Liver (tissue), 8 donors: ENCODE measurements at regions not wholly inside any gene's neighbourhood (a gene's known extent, or its start where the extent isn't known, plus 50 kb on each side); places are given as distances from the start of the nearest gene placed in this dataset.

Experiments used
- DNase-seq: peaks from one replicate; pipeline ENCODE4 v3.0.0-alpha.2; 2017; ENCODE audit warnings: low spot score
- H3K27ac ChIP-seq, 2 donors: one replicate each; pipeline ENCODE4 v1.7.0; 2013; ENCODE audit warnings: inconsistent platforms in 2 of 2, low read length in 2 of 2, control low read depth in 1 of 2, low read depth in 1 of 2, mild to moderate bottlenecking in 1 of 2
- H3K27me3 ChIP-seq, 4 donors: one replicate each; pipeline versions ENCODE4 v1.6.1 to v1.7.0; 2013; ENCODE audit warnings: low read length in 3 of 4, inconsistent platforms in 1 of 4, mild to moderate bottlenecking in 1 of 4, moderate library complexity in 1 of 4; ENCODE audit not compliant: control insufficient read depth in 4 of 4, insufficient read depth in 4 of 4
- H3K36me3 ChIP-seq, 4 donors: one replicate each; pipeline versions ENCODE4 v1.6.1 to v1.7.0; 2013; ENCODE audit warnings: low read length in 3 of 4, mild to moderate bottlenecking in 3 of 4, low read depth in 1 of 4, moderate library complexity in 1 of 4; ENCODE audit not compliant: control insufficient read depth in 4 of 4, insufficient read depth in 3 of 4
- H3K4me1 ChIP-seq, 4 donors: one replicate each; pipeline versions ENCODE4 v1.6.1 to v1.7.0; 2013; ENCODE audit warnings: low read length in 3 of 4, mild to moderate bottlenecking in 3 of 4, moderate library complexity in 1 of 4; ENCODE audit not compliant: control insufficient read depth in 4 of 4, insufficient read depth in 4 of 4
- H3K4me3 ChIP-seq, 3 donors: one replicate each; pipeline versions ENCODE4 v1.6.1 to v1.7.0; 2013; ENCODE audit warnings: low read length in 3 of 3, control low read depth in 1 of 3, low read depth in 1 of 3, mild to moderate bottlenecking in 1 of 3
- H3K9ac ChIP-seq, 2 donors: one replicate each; pipeline ENCODE4 v1.7.0; 2013; ENCODE audit warnings: low read length in 2 of 2, mild to moderate bottlenecking in 2 of 2, moderate library complexity in 2 of 2, control low read depth in 1 of 2, low read depth in 1 of 2
- H3K9me3 ChIP-seq, 4 donors: one replicate each; pipeline versions ENCODE4 v1.6.1 to v1.7.0; 2013; ENCODE audit warnings: low read length in 3 of 4; ENCODE audit not compliant: control insufficient read depth in 4 of 4
- CTCF ChIP-seq: fragments of 150-350 bp; IDR thresholded peaks from 2 replicates; pipeline ENCODE4 v1.5.1; 2017; ENCODE audit warnings: improper control_type of control experiment, low read depth, low read length; ENCODE audit not compliant: missing input control
- EGR1 ChIP-seq, 2 donors: IDR thresholded peaks; 2 replicates each; pipeline ENCODE4 v1.6.1; 2016 to 2018; ENCODE audit warnings: antibody characterized with exemption in 2 of 2, low read depth in 2 of 2
- FOXA1 ChIP-seq: IDR thresholded peaks from 2 replicates; pipeline ENCODE4 v1.6.1; 2016; ENCODE audit warnings: antibody characterized with exemption
- HNF4A ChIP-seq, 2 donors: conservative IDR thresholded peaks; 2 replicates each; pipeline ENCODE4 v1.6.1; 2016; ENCODE audit warnings: antibody characterized with exemption in 2 of 2, mild to moderate bottlenecking in 2 of 2
- HNF4G ChIP-seq: IDR thresholded peaks from 2 replicates; pipeline ENCODE4 v1.6.1; 2016; ENCODE audit warnings: antibody characterized with exemption
- JUND ChIP-seq, 2 donors: IDR thresholded peaks; 2 replicates each; pipeline ENCODE4 v1.6.1; 2016; ENCODE audit warnings: antibody characterized with exemption in 2 of 2
- MAX ChIP-seq: IDR thresholded peaks from 2 replicates; pipeline ENCODE4 v1.6.1; 2016; ENCODE audit warnings: antibody characterized with exemption
- NR2F2 ChIP-seq: IDR thresholded peaks from 2 replicates; pipeline ENCODE4 v1.6.1; 2016; ENCODE audit warnings: antibody characterized with exemption
- REST ChIP-seq: IDR thresholded peaks from 2 replicates; pipeline ENCODE4 v1.6.1; 2016; ENCODE audit warnings: antibody characterized with exemption, mild to moderate bottlenecking
- SP1 ChIP-seq: IDR thresholded peaks from 2 replicates; pipeline ENCODE4 v1.6.1; 2018; ENCODE audit warnings: antibody characterized with exemption, mild to moderate bottlenecking
- TAF1 ChIP-seq: conservative IDR thresholded peaks from 2 replicates; pipeline ENCODE4 v1.6.1; 2016; ENCODE audit warnings: antibody characterized with exemption, mild to moderate bottlenecking
- YY1 ChIP-seq: IDR thresholded peaks from 2 replicates; pipeline ENCODE4 v1.6.1; 2016; ENCODE audit warnings: antibody characterized with exemption, mild to moderate bottlenecking
- WGBS: extraction: QIAGEN DNeasy Blood & Tissue Kit; methylation state at CpG from one replicate; pipeline ENCODE4 v1.1.7; 2013; 5-methylcytosine and 5-hydroxymethylcytosine counted together
- donor health status: healthy.
- donor health status: healthy.
- donor health status: healthy.
- donor health status: healthy.
- donor health status: healthy.

GRCh38 chr14:29462321-29462720 is 465.3 kb downstream of the PRKD1 start:
- Histone ChIP-seq H3K4me1 (no peaks in the 10 kb centered on the region), H3K9me3 (no peaks in the 10 kb centered on the region), H3K4me3 (no peak overlapping the region), H3K9ac (no peak overlapping the region), H3K36me3 (no peaks in the 10 kb centered on the region), H3K27me3 (no peaks in the 10 kb centered on the region), H3K27ac (no peak overlapping the region)
- WGBS = 76% methylated on average over 1 of the region's 1 CpG
- TF ChIP-seq NR2F2 = no peak
- TF ChIP-seq HNF4A (conservative IDR thresholded peaks at IDR 0.05) = no peak
- no peak for TF ChIP-seq SP1
- no peak for TF ChIP-seq FOXA1
- TF ChIP-seq MAX = no peak
- TF ChIP-seq REST = no peak
- no peak for TF ChIP-seq YY1
- TF ChIP-seq CTCF = no peak
- no peak for DNase-seq

GRCh38 chr14:29462772-29463171 is 464.9 kb downstream of the PRKD1 start:
- no peak overlapping the region for H3K27ac ChIP-seq
- H3K4me1 ChIP-seq = no peaks in the 10 kb centered on the region
- H3K9me3 ChIP-seq = no peaks in the 10 kb centered on the region
- no peak overlapping the region for H3K9ac ChIP-seq
- TF ChIP-seq TAF1 = no peak
- no peak for TF ChIP-seq REST
- no peak for TF ChIP-seq EGR1 (IDR thresholded peaks at IDR 0.05; ENCODE audit: low read depth in 2 of 2)
- no peak for TF ChIP-seq YY1
- TF ChIP-seq CTCF = no peak
- TF ChIP-seq HNF4G = no peak
- TF ChIP-seq MAX = no peak
- no peak for TF ChIP-seq HNF4A (conservative IDR thresholded peaks at IDR 0.05)
- no peak for TF ChIP-seq JUND (IDR thresholded peaks at IDR 0.05)
- DNase-seq = no peak
- 81% methylated on average over 2 of the region's 2 CpGs for WGBS
- no peaks in the 10 kb centered on the region for H3K36me3 ChIP-seq
- H3K4me3 ChIP-seq = no peak overlapping the region
- peaks cover 0 to 3% (median 0%) of the 10 kb centered on the region in 4 donors for H3K27me3 ChIP-seq
